ENCODE measurements at regions not wholly inside any gene's neighbourhood (a gene's known extent, or its start where the extent isn't known, plus 50 kb on each side); places are given as distances from the start of the nearest gene placed in this dataset.

GRCh38 chr3:146680617-146681016, 75.5 kb upstream of the PLSCR5 start:
- H3K27ac ChIP-seq (ENCODE audit: low read depth, low read length): no peak overlapping the region
- H3K9me3 ChIP-seq (ENCODE audit: control insufficient read depth, insufficient read depth, low read depth, low read length): no peaks in the 10 kb centered on the region
- H3K9ac ChIP-seq (ENCODE audit: low read length): no peak overlapping the region
- H3K36me3 ChIP-seq (ENCODE audit: control insufficient read depth, insufficient read depth, low read length): no peaks in the 10 kb centered on the region
- H3K4me1 ChIP-seq (ENCODE audit: control insufficient read depth, insufficient read depth, low read length): no peaks in the 10 kb centered on the region
- no peak overlapping the region for H3K4me3 ChIP-seq (ENCODE audit: low read depth, low read length)
- H3K27me3 ChIP-seq (ENCODE audit: control insufficient read depth, insufficient read depth, low read length): no peaks in the 10 kb centered on the region

- H3K4me3 ChIP-seq (ENCODE audit: low read depth, low read length): no peak overlapping the region
- no peaks in the 10 kb centered on the region for H3K4me1 ChIP-seq (ENCODE audit: control insufficient read depth, insufficient read depth, low read length)
Observed at GRCh38 chr3:146679995-146680394, 74.8 kb upstream of the PLSCR5 start.

GRCh38 chr3:146679191-146679590, 74.0 kb upstream of the PLSCR5 start:
- Histone ChIP-seq H3K36me3 (ENCODE audit: control insufficient read depth, insufficient read depth, low read length) (no peaks in the 10 kb centered on the region), H3K27me3 (ENCODE audit: control insufficient read depth, insufficient read depth, low read length) (no peaks in the 10 kb centered on the region), H3K9me3 (ENCODE audit: control insufficient read depth, insufficient read depth, low read depth, low read length) (no peaks in the 10 kb centered on the region), H3K27ac (ENCODE audit: low read depth, low read length) (no peak overlapping the region), H3K4me1 (ENCODE audit: control insufficient read depth, insufficient read depth, low read length) (no peaks in the 10 kb centered on the region), H3K9ac (ENCODE audit: low read length) (no peak overlapping the region), H3K4me3 (ENCODE audit: low read depth, low read length) (no peak overlapping the region)

More at GRCh38 chr3:146679995-146680394, 74.8 kb upstream of the PLSCR5 start:
- no peaks in the 10 kb centered on the region for H3K27me3 ChIP-seq (ENCODE audit: control insufficient read depth, insufficient read depth, low read length)
- no peaks in the 10 kb centered on the region for H3K9me3 ChIP-seq (ENCODE audit: control insufficient read depth, insufficient read depth, low read depth, low read length)
- no peaks in the 10 kb centered on the region for H3K36me3 ChIP-seq (ENCODE audit: control insufficient read depth, insufficient read depth, low read length)
- no peak overlapping the region for H3K9ac ChIP-seq (ENCODE audit: low read length)
- H3K27ac ChIP-seq (ENCODE audit: low read depth, low read length): no peak overlapping the region

- Histone ChIP-seq H3K9ac (ENCODE audit: low read length) (no peak overlapping the region), H3K4me1 (ENCODE audit: control insufficient read depth, insufficient read depth, low read length) (no peaks in the 10 kb centered on the region), H3K27me3 (ENCODE audit: control insufficient read depth, insufficient read depth, low read length) (no peaks in the 10 kb centered on the region), H3K27ac (ENCODE audit: low read depth, low read length) (no peak overlapping the region), H3K9me3 (ENCODE audit: control insufficient read depth, insufficient read depth, low read depth, low read length) (no peaks in the 10 kb centered on the region), H3K36me3 (ENCODE audit: control insufficient read depth, insufficient read depth, low read length) (no peaks in the 10 kb centered on the region), H3K4me3 (ENCODE audit: low read depth, low read length) (no peak overlapping the region)
Observed at GRCh38 chr3:146672941-146673340, 67.8 kb upstream of the PLSCR5 start.

- Histone ChIP-seq H3K27me3 (ENCODE audit: control insufficient read depth, insufficient read depth, low read length) (no peaks in the 10 kb centered on the region), H3K9ac (ENCODE audit: low read length) (no peak overlapping the region), H3K4me1 (ENCODE audit: control insufficient read depth, insufficient read depth, low read length) (no peaks in the 10 kb centered on the region), H3K4me3 (ENCODE audit: low read depth, low read length) (no peak overlapping the region), H3K9me3 (ENCODE audit: control insufficient read depth, insufficient read depth, low read depth, low read length) (no peaks in the 10 kb centered on the region), H3K27ac (ENCODE audit: low read depth, low read length) (no peak overlapping the region), H3K36me3 (ENCODE audit: control insufficient read depth, insufficient read depth, low read length) (no peaks in the 10 kb centered on the region)
Observed at GRCh38 chr3:146664403-146664802, 59.3 kb upstream of the PLSCR5 start.

- Histone ChIP-seq H3K4me1 (ENCODE audit: control insufficient read depth, insufficient read depth, low read length) (no peaks in the 10 kb centered on the region; the same call in 1 of the 2 replicates), H3K4me3 (ENCODE audit: low read depth, low read length) (no peak overlapping the region), H3K9me3 (ENCODE audit: control insufficient read depth, insufficient read depth, low read depth, low read length) (no peaks in the 10 kb centered on the region), H3K36me3 (ENCODE audit: control insufficient read depth, insufficient read depth, low read length) (no peaks in the 10 kb centered on the region), H3K27me3 (ENCODE audit: control insufficient read depth, insufficient read depth, low read length) (no peaks in the 10 kb centered on the region), H3K9ac (ENCODE audit: low read length) (no peak overlapping the region), H3K27ac (ENCODE audit: low read depth, low read length) (no peak overlapping the region)
Observed at GRCh38 chr3:146658841-146659240, 53.7 kb upstream of the PLSCR5 start.

GRCh38 chr3:146655333-146655996, 50.3 kb upstream of the PLSCR5 start:
- Histone ChIP-seq H3K4me1 (ENCODE audit: control insufficient read depth, insufficient read depth, low read length) (no peaks in the 10 kb centered on the region; the same call in 1 of the 2 replicates), H3K27me3 (ENCODE audit: control insufficient read depth, insufficient read depth, low read length) (no peaks in the 10 kb centered on the region), H3K36me3 (ENCODE audit: control insufficient read depth, insufficient read depth, low read length) (no peaks in the 10 kb centered on the region), H3K9ac (ENCODE audit: low read length) (no peak overlapping the region), H3K4me3 (ENCODE audit: low read depth, low read length) (no peak overlapping the region), H3K27ac (ENCODE audit: low read depth, low read length) (no peak overlapping the region), H3K9me3 (ENCODE audit: control insufficient read depth, insufficient read depth, low read depth, low read length) (no peaks in the 10 kb centered on the region)
